H1 (cell line): ENCODE measurements at regions not wholly inside any gene's neighbourhood (a gene's known extent, or its start where the extent isn't known, plus 50 kb on each side); places are given as distances from the start of the nearest gene placed in this dataset.
A peak's percentile ranks its signal among the peaks of the same experiment; 100 is the strongest.

ENCODE experiments used
- CTCF ChIA-PET: fragments of 300-600 bp; sonication (Branson Sonifier 250); formaldehyde crosslinking; loops from one replicate; lab custom pipeline; 2021; ENCODE audit not compliant: partially characterized antibody; lab: Charles Lee
- POLR2A ChIA-PET: fragments of 300-600 bp; sonication (Branson Sonifier 250); formaldehyde crosslinking; loops from one replicate; lab custom pipeline; 2021; ENCODE audit warnings: inconsistent platforms; ENCODE audit not compliant: partially characterized antibody; lab: Charles Lee
- DNase-seq, 2 experiments: peaks; one replicate each; pipeline versions ENCODE4 v3.0.0 to v3.0.0-alpha.2; 2010 to 2022; ENCODE audit warnings: low spot score in 2 of 2, low read depth in 1 of 2, mixed read lengths in 1 of 2
- FAIRE-seq: peaks from 2 replicates; lab custom pipeline; 2011; peaks lifted over from hg19 to GRCh38; lab: Jason Lieb, UNC
- H2AFZ ChIP-seq: 2 replicates; pipeline ENCODE4 v1.8.1; 2012; ENCODE audit warnings: low read length, inconsistent platforms
- H2AK5ac ChIP-seq: 2 replicates; pipeline ENCODE4 v1.6.1; 2013; ENCODE audit warnings: low read depth, low read length
- H2BK120ac ChIP-seq: replicated peaks from 2 replicates; pipeline ENCODE3; 2013; ENCODE audit warnings: low read depth, low read length, inconsistent platforms
- H2BK12ac ChIP-seq: 2 replicates; pipeline ENCODE4 v1.6.1; 2013; ENCODE audit warnings: low read depth, low read length
- H2BK15ac ChIP-seq: 2 replicates; pipeline ENCODE4 v1.6.1; 2013; ENCODE audit warnings: low read length
- H2BK20ac ChIP-seq: 2 replicates; pipeline ENCODE4 v1.6.1; 2013; ENCODE audit warnings: low read length
- H2BK5ac ChIP-seq: 2 replicates; pipeline ENCODE4 v1.6.1; 2013; ENCODE audit warnings: low read depth, low read length
- H3K14ac ChIP-seq: 2 replicates; pipeline ENCODE4 v1.6.1; 2013; ENCODE audit warnings: inconsistent platforms; ENCODE audit not compliant: insufficient read length
- H3K18ac ChIP-seq: 2 replicates; pipeline ENCODE4 v1.6.1; 2013; ENCODE audit warnings: low read length; ENCODE audit errors: extremely low read depth
- H3K23ac ChIP-seq: 2 replicates; pipeline ENCODE4 v1.6.1; 2013; ENCODE audit warnings: inconsistent platforms; ENCODE audit not compliant: insufficient read length
- H3K23me2 ChIP-seq: 2 replicates; pipeline ENCODE4 v1.6.1; 2013; ENCODE audit warnings: low read depth, low read length
- H3K27ac ChIP-seq: 2 replicates; pipeline ENCODE4 v1.6.1; 2011; ENCODE audit warnings: low read depth, low read length, inconsistent platforms
- H3K27me3 ChIP-seq, 4 experiments: replicated peaks in 1 of 4; 1 replicate in 1 of 4; 2 replicates in 3 of 4; pipeline versions ENCODE4 v1.6.1 to v1.8.1; 2011 to 2013; ENCODE audit warnings: low read length in 3 of 4, mild to moderate bottlenecking in 3 of 4, inconsistent platforms in 2 of 4, mixed read lengths in 2 of 4, moderate library complexity in 1 of 4; ENCODE audit not compliant: control insufficient read depth in 3 of 4, insufficient read depth in 3 of 4; ENCODE audit errors: extremely low read depth in 1 of 4
- H3K36me3 ChIP-seq, 4 experiments: 2 replicates each; pipeline versions ENCODE4 v1.6.1 to v1.8.1; 2011 to 2013; ENCODE audit warnings: mild to moderate bottlenecking in 4 of 4, low read length in 3 of 4, moderate library complexity in 2 of 4, control low read depth in 1 of 4, inconsistent platforms in 1 of 4; ENCODE audit not compliant: insufficient read depth in 4 of 4, control insufficient read depth in 2 of 4
- H3K4ac ChIP-seq: replicated peaks from 2 replicates; pipeline ENCODE3; 2013; ENCODE audit warnings: low read length, low read depth, mixed read lengths, inconsistent platforms; ENCODE audit not compliant: insufficient read length
- H3K4me1 ChIP-seq, 4 experiments: replicated peaks in 1 of 4; 1 replicate in 1 of 4; 2 replicates in 3 of 4; pipeline versions ENCODE4 v1.6.1 to v1.8.1; 2011 to 2013; ENCODE audit warnings: low read length in 3 of 4, inconsistent platforms in 2 of 4, mixed read lengths in 1 of 4; ENCODE audit not compliant: insufficient read depth in 4 of 4, control insufficient read depth in 3 of 4
- H3K4me2 ChIP-seq, 2 experiments: 2 replicates each; pipeline versions ENCODE4 v1.6.1 to v1.8.1; 2011 to 2013; ENCODE audit warnings: low read depth in 2 of 2, low read length in 2 of 2, control low read depth in 1 of 2, inconsistent platforms in 1 of 2, mild to moderate bottlenecking in 1 of 2; ENCODE audit not compliant: insufficient read depth in 1 of 2
- H3K4me3 ChIP-seq, 4 experiments: fragments of 200-600, 300-600 bp in 1 of 4; sonication (generic), shearing (Covaris generic), sonication (Bioruptor Twin) in 1 of 4; 2 replicates each; pipeline versions ENCODE4 v1.5.1 to v1.8.1; 2011 to 2016; ENCODE audit warnings: low read length in 4 of 4, low read depth in 3 of 4, control low read depth in 2 of 4, inconsistent platforms in 2 of 4, mild to moderate bottlenecking in 2 of 4, mixed read lengths in 1 of 4, moderate library complexity in 1 of 4; ENCODE audit not compliant: insufficient read depth in 2 of 4; ENCODE audit errors: extremely low read depth in 1 of 4
- H3K56ac ChIP-seq: replicated peaks from 2 replicates; pipeline ENCODE3; 2013; ENCODE audit warnings: low read depth, mild to moderate bottlenecking, mixed read lengths, low read length, inconsistent platforms; ENCODE audit not compliant: insufficient read length
- H3K79me1 ChIP-seq: 2 replicates; pipeline ENCODE4 v1.6.1; 2013; ENCODE audit warnings: low read depth, low read length, control low read depth
- H3K79me2 ChIP-seq, 2 experiments: 2 replicates each; pipeline versions ENCODE4 v1.6.1 to v1.8.1; 2012 to 2013; ENCODE audit warnings: low read length in 2 of 2, mild to moderate bottlenecking in 2 of 2, inconsistent platforms in 1 of 2; ENCODE audit not compliant: insufficient read depth in 2 of 2, control insufficient read depth in 1 of 2
- H3K9ac ChIP-seq, 4 experiments: replicated peaks in 1 of 4; 1 replicate in 1 of 4; 2 replicates in 3 of 4; pipeline versions ENCODE4 v1.6.1 to v1.8.1; 2011 to 2013; ENCODE audit warnings: low read depth in 3 of 4, low read length in 3 of 4, control low read depth in 2 of 4, mild to moderate bottlenecking in 2 of 4, moderate library complexity in 2 of 4, inconsistent platforms in 1 of 4; ENCODE audit errors: extremely low read depth in 1 of 4
- H3K9me3 ChIP-seq, 2 experiments: 2 replicates each; pipeline versions ENCODE4 v1.6.1 to v1.8.1; 2012 to 2013; ENCODE audit warnings: mild to moderate bottlenecking in 2 of 2, moderate library complexity in 2 of 2, control low read depth in 1 of 2, inconsistent platforms in 1 of 2, low read depth in 1 of 2, low read length in 1 of 2, mixed read lengths in 1 of 2; ENCODE audit not compliant: insufficient read depth in 2 of 2
- H4K20me1 ChIP-seq, 2 experiments: replicated peaks in 1 of 2; 2 replicates each; pipeline versions ENCODE3 to v1.8.1; 2011 to 2013; ENCODE audit warnings: inconsistent platforms in 2 of 2, low read length in 2 of 2, mild to moderate bottlenecking in 1 of 2; ENCODE audit not compliant: insufficient read depth in 2 of 2, control insufficient read depth in 1 of 2
- H4K5ac ChIP-seq: 2 replicates; pipeline ENCODE4 v1.6.1; 2013; ENCODE audit warnings: low read length, low read depth, mixed read lengths, inconsistent platforms; ENCODE audit not compliant: insufficient read length
- H4K8ac ChIP-seq: 2 replicates; pipeline ENCODE4 v1.8.0; 2013; ENCODE audit warnings: mild to moderate bottlenecking, moderate library complexity, low read length, inconsistent platforms; ENCODE audit not compliant: insufficient read depth; ENCODE audit errors: extremely low read depth
- H4K91ac ChIP-seq: replicated peaks from 2 replicates; pipeline ENCODE3; 2013; ENCODE audit warnings: low read length, mixed read lengths, inconsistent platforms; ENCODE audit not compliant: insufficient read length
- ATF3 ChIP-seq: IDR thresholded peaks from 2 replicates; pipeline ENCODE4 v1.6.1; 2011; ENCODE audit warnings: low read depth, mild to moderate bottlenecking, low read length; ENCODE audit not compliant: insufficient read depth
- EGR1 ChIP-seq: IDR thresholded peaks from 2 replicates; pipeline ENCODE4 v1.6.1; 2011; ENCODE audit warnings: low read depth, low read length, borderline replicate concordance
- HDAC6 ChIP-seq: IDR thresholded peaks from one replicate; pipeline ENCODE4 v1.7.1; 2012; ENCODE audit warnings: low read depth, mild to moderate bottlenecking, inconsistent platforms, low read length, moderate library complexity
- NANOG ChIP-seq: IDR thresholded peaks from 2 replicates; pipeline ENCODE4 v1.6.1; 2011; ENCODE audit warnings: low read length, low read depth, mild to moderate bottlenecking, inconsistent platforms; ENCODE audit not compliant: insufficient read depth, poor library complexity, severe bottlenecking
- PHF8 ChIP-seq: fragments of 200-600 bp; sonication (generic); conservative IDR thresholded peaks from 2 replicates; pipeline ENCODE4 v1.7.1; 2012; ENCODE audit warnings: low read depth, mild to moderate bottlenecking, inconsistent platforms, low read length, moderate library complexity
- SIRT6 ChIP-seq: IDR thresholded peaks from one replicate; pipeline ENCODE4 v1.7.1; 2012; ENCODE audit warnings: low read length, inconsistent platforms
- SP1 ChIP-seq: IDR thresholded peaks from 2 replicates; pipeline ENCODE4 v1.6.1; 2011; ENCODE audit warnings: low read depth, low read length
- TAF1 ChIP-seq: IDR thresholded peaks from 2 replicates; pipeline ENCODE4 v1.6.1; 2011; ENCODE audit warnings: mild to moderate bottlenecking, low read depth, low read length
- ZNF274 ChIP-seq: IDR thresholded peaks from 2 replicates; pipeline ENCODE4 v1.7.0; 2012; ENCODE audit warnings: low read length, borderline replicate concordance; ENCODE audit errors: extremely low read depth
- WGBS, 2 experiments: shearing (Covaris generic) in 1 of 2; methylation state at CpG; one replicate each; pipeline versions ENCODE4 v1.1.6 to v1.1.7; 2013 to 2015; ENCODE audit warnings: low lambda C conversion rate in 2 of 2, mixed read lengths in 2 of 2, inconsistent platforms in 1 of 2, low coverage in 1 of 2, missing lambda C conversion rate in 1 of 2; ENCODE audit not compliant: insufficient replicate concordance in 2 of 2, insufficient coverage in 1 of 2, insufficient read length in 1 of 2; ENCODE audit errors: extremely low coverage in 1 of 2, missing lambda C conversion rate in 1 of 2; 5-methylcytosine and 5-hydroxymethylcytosine counted together
- TF ChIP-seq, protein P1 (sequence below): IDR thresholded peaks from 2 replicates; pipeline ENCODE4 v1.6.1; 2012; ENCODE audit warnings: low read length, inconsistent platforms

DNA sequence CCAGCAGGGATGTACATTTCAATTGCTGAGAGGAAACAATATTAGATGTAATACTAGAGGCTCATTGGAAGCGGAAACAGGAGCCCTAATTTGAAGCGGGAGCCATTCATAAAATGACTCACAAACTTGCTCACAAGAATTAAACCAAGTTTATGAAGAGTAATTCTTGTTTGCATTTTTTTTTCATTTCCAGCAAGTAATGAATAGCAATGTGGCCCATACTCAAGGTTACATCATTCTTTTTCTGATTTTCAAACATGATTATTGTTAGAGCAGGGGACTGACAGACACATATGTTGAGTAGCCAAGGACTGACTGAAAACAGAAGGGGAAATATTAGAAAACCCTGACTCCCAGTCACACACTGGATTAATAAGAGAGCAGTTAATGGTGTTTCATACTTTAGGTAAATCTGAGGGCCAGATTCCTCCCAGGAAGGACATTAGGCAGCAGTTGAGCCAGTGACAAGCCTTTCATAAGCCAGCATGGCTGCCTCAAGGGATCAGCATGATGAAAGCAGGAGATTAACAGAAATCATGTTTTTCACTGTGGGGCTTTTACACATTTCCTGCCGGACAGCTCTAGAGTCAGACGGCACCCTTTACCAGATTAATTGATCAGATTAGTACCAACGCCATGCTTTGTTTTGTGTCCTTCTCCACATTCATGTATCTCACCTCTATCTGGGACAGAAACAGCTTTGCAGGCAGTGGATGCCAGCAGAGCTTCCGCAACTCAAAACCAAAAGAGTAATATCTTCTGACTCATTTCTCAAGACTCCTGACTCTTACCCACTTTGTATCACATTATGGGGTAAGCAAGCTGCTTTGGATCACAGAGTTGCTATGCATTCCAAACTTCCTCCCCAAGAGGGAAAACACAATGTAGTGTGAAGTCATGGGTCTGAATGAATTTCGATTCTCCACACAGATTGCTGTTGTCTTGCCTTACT lies 831.6 kb downstream of the KCNA4 start:
- H2BK20ac ChIP-seq: no peak overlapping the region
- TF ChIP-seq SP1: no peak
- TF ChIP-seq EGR1: no peak
- TF ChIP-seq, protein P1, sequence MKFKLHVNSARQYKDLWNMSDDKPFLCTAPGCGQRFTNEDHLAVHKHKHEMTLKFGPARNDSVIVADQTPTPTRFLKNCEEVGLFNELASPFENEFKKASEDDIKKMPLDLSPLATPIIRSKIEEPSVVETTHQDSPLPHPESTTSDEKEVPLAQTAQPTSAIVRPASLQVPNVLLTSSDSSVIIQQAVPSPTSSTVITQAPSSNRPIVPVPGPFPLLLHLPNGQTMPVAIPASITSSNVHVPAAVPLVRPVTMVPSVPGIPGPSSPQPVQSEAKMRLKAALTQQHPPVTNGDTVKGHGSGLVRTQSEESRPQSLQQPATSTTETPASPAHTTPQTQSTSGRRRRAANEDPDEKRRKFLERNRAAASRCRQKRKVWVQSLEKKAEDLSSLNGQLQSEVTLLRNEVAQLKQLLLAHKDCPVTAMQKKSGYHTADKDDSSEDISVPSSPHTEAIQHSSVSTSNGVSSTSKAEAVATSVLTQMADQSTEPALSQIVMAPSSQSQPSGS: no peak
- no peak for TF ChIP-seq HDAC6
- no peak for TF ChIP-seq NANOG
- no peak for TF ChIP-seq ATF3
- TF ChIP-seq PHF8: no peak
- no peak for TF ChIP-seq TAF1
- no peak for TF ChIP-seq SIRT6
- no peak for TF ChIP-seq ZNF274

More for the DNA sequence above, 831.6 kb downstream of the KCNA4 start:
- H3K79me1 ChIP-seq: no peaks in the 10 kb centered on the region
- H3K4me2 ChIP-seq: no peak overlapping the region
- no peak overlapping the region for H3K14ac ChIP-seq
- POLR2A ChIA-PET: no interaction called here
- H3K4me3 ChIP-seq: no peak overlapping the region
- no peak overlapping the region for H3K18ac ChIP-seq
- no peak overlapping the region for H3K4ac ChIP-seq
- H3K23me2 ChIP-seq: no peaks in the 10 kb centered on the region; the same call in 1 of the 2 replicates
- H2BK5ac ChIP-seq: no peak overlapping the region
- H3K9ac ChIP-seq: no peak overlapping the region
- no peak overlapping the region for H3K56ac ChIP-seq
- H3K9me3 ChIP-seq: no peaks in the 10 kb centered on the region
- H2AK5ac ChIP-seq: no peak overlapping the region
- H2BK12ac ChIP-seq: no peak overlapping the region
- 93% methylated on average over 7 of the region's 7 CpGs; no CpG with 5 or more reads in 1 of the 2 experiments for WGBS, 2 experiments
- DNase-seq (no peak), FAIRE-seq (no peak)
- no peaks in the 10 kb centered on the region for H3K4me1 ChIP-seq
- H2BK120ac ChIP-seq: no peak overlapping the region
- CTCF ChIA-PET: interaction anchor here (1.1 kb wide), 1 partner anchor 25 kb away, joined by 3 read pairs; no protein-coding TSS in a partner anchor
- H3K23ac ChIP-seq: no peak overlapping the region
- no peak overlapping the region for H4K8ac ChIP-seq
- H3K27ac ChIP-seq: no peak overlapping the region
- no peaks in the 10 kb centered on the region for H4K20me1 ChIP-seq
- 0 out of 2 replicates have a peak overlapping the region, but pooled peaks have one; percentile 16 for H2AFZ ChIP-seq
- no peak overlapping the region for H2BK15ac ChIP-seq
- no peaks in the 10 kb centered on the region for H3K79me2 ChIP-seq
- no peak overlapping the region for H4K5ac ChIP-seq
- no peaks in the 10 kb centered on the region for H3K27me3 ChIP-seq
- H3K36me3 ChIP-seq: no peaks in the 10 kb centered on the region
- no peak overlapping the region for H4K91ac ChIP-seq
